HG02938 (cell line): ENCODE measurements at regions not wholly inside any gene's neighbourhood (a gene's known extent, or its start where the extent isn't known, plus 50 kb on each side); places are given as distances from the start of the nearest gene placed in this dataset.
"Not testable (repeated sequence)": the region's sequence is repeated elsewhere in the genome, so short reads cannot be mapped to it uniquely, and the experiment has no call there.

ENCODE experiments used
- ATAC-seq: cut with Tn5 transposase; IDR thresholded peaks from one replicate; pipeline ENCODE4 v1.9.1; 2021; ENCODE audit warnings: mild to moderate bottlenecking, moderate library complexity; ENCODE audit not compliant: unreplicated experiment

DNA sequence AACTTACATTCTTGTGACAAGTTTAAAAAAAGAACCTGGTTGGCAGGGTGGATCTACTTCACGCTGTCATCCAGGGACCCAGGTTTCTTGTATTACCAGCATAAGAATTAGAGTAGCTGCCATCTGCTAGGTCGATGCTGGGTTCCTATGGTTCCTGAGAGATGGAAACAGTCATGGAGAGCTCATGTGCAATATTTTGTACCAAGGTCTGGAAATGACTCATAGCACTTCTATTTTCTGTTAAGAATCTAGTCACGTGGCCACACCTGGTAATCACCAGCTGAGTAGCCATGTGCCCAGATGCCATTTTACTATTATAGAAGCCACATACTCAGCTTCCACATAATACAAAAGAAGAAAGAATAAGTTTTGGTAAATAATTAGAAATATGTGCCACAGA lies 171.3 kb downstream of the CD83 start:
- ATAC-seq, result no peak

DNA sequence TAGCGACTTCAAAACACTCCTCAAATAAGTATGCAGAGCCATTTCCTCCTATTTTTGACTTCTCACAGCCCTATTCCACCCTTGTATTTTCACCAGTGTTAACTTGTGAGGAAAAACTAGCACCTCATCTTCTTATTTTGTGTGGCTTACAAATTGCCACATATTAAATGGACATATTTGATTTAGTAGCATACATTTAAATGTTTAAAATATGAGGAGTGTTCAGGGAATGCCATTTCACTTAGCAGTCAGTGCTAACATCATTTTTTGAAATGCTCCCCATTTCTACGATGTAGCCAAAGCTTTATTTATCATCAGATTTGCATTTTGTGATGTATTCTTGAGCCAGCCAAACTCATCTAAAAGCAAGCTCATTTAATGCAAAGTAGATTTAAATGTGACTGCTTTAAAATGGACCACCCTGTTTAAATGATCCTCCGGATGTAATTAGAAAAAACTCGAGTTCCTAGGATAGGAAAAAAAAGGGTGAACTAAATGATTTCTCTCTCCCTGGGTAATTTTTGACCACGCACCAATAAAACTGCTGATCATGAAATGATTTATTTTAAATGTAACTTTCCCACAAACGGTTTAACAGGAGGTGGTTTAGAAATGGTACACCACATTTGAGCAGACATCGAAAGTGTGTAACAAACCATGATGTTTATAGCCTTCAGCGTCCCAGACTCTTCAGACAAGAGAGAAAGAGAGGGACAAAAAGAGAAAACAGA lies 172.6 kb downstream of the CD83 start:
- ATAC-seq, result no peak

- no peak for ATAC-seq
Measured at GRCh38 chr6:14290772-14291330, 173.3 kb downstream of the CD83 start.

DNA sequence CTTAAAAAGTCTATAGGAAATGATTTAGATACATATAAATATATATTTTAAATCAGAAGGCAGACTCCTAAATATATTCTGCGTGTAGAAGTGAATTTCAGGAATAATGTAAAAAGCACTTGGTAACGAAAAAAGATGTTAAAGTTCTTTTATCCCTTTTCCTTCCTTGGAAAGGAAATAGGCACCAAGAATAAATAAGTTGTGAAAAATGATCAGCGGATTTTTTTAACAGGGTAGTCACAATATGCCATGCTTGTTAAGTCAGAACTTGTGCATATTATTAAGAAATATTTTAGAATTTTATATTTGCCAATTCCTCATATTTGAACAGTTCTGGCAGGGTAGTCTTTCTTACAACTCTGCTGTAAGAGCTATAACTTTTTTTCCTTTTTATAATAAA lies 173.8 kb downstream of the CD83 start:
- ATAC-seq, result no peak

DNA sequence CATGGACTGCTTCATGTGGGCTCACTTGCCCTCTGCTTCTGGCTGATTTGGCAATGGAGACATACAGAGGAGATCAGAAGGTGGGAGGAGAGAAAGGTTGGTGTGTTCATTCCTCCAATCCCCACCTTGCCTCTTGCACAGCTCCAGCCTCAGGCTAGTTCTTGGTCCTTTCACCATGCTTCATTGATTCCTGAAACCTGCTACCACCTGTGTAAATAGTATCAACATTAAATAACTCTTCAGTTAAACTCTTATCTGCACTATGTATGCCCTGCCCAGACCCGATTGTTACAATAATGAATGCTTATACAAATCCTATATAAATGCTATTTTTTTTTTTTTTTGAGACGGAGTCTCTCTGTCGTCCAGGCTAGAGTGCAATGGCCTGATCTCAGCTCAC lies 174.5 kb downstream of the CD83 start:
- ATAC-seq, result no peak

- ATAC-seq, result no peak
Measured at GRCh38 chr6:14294270-14294951, 176.8 kb downstream of the CD83 start.

- ATAC-seq, result not testable (repeated sequence)
Measured at GRCh38 chr6:14296698-14297097, 179.1 kb downstream of the CD83 start.

DNA sequence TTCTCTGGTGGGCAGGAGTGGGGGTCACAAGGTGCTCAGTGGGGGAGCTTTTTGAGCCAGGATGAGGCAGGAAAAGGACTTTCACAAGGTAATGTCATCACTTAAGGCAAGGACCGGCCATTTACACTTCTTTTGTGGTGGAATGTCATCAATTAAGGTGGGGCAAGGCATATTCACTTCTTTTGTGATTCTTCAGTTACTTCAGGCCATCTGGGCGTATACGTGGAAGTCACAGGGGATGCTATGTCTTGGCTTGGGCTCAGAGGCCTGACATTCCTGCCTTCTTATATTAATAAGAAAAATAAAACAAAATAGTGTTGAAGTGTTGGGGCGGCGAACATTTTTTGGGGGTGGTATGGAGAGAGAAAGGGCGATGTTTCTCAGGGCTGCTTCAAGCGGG lies 179.5 kb downstream of the CD83 start:
- not testable (repeated sequence) for ATAC-seq

DNA sequence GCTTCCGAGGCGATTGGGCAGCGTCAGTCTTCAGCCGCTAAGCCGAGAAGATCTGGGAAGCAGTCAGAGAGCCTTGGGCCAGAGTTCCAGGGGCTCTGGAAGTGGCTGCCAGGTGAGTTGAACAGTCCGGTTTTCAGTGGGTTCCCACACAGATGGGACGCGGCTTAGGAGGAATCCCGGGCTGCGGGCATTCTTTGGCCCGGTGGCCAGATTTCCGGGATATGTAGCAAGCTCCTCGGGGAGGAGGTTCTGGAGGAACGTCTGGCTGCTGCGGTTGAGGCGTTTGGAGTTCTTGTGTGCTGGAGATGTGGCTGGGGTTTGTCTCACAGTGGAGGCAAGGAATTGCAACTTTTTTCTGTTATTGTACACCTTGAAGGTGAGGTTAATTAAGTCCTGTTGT lies 182.6 kb downstream of the CD83 start:
- not testable (repeated sequence) for ATAC-seq

DNA sequence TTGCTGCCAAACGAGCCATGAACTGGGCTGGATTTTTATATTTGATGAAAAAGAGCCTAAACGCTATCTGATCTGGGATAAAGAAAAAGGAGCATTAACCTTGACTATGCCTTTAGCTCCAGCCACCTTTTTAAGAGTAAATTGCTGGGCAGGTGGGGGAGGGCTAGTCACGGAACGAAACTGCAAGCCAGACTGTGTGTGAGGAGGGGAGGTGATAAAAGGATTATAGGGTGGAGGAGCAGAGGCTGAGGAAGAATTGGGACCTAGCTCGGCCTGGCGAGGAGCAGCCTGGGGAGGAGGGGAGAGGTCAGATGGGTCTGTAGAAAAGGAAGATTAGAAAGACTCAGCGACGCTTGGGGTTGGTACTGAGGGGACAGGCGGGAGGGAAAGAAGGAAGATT lies 183.1 kb downstream of the CD83 start:
- not testable (repeated sequence) for ATAC-seq

DNA sequence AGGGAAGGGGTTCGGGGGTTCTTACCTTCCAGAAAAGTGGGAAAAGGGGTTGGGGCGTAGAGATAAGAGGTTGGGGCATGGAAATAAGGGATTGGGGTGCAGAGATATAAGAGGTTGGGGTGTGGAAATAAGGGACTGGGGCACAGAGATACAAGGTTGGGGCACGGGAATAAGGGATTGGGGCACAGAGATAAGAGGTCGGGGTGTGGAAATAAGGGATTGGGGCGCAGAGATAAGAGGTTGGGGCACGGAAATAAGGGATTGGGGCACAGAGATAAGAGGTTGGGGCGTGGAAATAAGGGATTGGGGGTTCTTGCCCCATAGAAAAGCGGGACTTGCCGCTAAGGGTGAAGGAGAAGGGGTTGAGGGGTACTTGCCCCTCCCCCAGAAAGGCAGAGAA lies 183.9 kb downstream of the CD83 start:
- ATAC-seq, result not testable (repeated sequence)

- no peak for ATAC-seq
Measured at GRCh38 chr6:14305131-14305530, 187.6 kb downstream of the CD83 start.

DNA sequence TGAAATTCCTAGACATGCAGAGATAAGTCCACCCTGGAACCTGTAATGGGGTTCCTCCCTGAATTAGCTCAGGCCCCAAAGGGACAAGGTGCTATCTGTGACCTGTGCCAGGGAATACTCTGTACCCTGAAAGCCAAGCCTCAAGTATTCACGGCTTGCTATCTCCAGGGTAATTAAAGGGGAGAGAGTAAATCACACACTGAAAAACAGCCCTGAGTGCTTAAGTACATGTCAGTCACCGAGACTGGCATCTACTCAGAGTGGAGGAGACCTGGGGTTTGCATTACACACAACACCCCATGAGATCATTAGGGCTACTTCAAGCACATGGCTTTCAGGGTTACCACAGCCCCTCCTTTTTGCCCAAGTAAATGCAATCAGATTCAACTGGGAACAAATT lies 188.1 kb downstream of the CD83 start:
- ATAC-seq, result no peak

- ATAC-seq, result no peak
Measured at GRCh38 chr6:14306151-14306906, 188.8 kb downstream of the CD83 start.

DNA sequence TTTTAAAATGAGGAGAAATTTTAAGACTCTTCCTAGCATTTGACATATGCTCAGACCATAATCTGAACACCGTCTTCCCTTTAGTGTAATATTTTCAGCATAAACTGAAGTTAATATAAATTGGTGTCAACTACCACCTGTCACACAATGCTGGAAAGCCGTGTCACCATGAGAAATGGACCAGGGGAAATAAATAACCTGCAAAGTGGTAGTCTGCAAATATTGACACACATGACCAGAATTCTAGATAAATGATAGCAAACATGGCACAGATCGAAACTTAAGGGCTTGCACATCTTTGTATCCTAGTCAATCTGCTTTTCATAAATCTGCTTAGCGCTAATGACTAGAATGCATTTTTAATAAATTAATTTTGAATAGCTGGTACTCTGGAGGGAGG lies 191.9 kb downstream of the CD83 start:
- ATAC-seq, result no peak

DNA sequence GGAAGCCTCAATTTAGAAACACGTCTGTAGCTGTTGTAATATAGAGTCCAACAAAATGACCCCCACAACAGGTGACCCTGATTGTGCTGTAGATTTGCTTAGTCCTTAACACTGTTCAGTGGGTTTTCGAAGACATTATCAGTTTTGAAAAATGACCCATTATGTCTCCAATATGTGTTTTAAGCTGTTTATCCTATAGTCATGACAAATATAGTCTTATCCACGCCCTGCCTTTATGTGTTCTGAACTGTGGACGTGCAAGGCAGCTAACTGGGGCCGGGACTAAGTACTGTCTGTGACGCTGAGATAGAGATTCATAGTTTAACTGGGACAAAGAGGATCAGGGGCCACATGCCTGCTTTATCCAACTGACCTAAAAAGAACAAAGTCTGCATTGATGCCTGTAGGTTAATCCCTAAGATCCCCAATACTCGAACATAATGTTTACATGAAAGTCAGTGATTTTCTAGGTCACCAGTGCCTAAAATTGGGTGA lies 192.4 kb downstream of the CD83 start:
- no peak for ATAC-seq

- no peak for ATAC-seq
Measured at GRCh38 chr6:14310960-14311359, 193.4 kb downstream of the CD83 start.

DNA sequence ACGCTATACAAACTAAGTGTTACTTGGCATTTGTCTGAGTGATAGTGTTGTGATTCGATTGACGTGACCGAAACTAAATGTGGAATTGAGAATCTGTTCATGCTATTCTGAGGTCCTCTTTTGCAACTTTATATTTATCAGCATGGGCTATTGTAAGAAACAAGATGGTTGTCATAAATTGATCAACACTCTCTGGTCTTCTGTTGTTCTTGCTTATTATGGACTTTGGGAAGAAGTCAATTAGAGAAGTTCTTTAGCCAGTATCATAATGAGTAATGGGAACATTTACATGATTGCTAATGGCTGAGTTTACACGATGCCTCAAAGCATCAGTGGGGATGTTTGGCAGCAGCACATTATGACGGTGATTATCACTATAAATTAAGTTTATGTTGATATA lies 195.0 kb downstream of the CD83 start:
- ATAC-seq, result no peak

DNA sequence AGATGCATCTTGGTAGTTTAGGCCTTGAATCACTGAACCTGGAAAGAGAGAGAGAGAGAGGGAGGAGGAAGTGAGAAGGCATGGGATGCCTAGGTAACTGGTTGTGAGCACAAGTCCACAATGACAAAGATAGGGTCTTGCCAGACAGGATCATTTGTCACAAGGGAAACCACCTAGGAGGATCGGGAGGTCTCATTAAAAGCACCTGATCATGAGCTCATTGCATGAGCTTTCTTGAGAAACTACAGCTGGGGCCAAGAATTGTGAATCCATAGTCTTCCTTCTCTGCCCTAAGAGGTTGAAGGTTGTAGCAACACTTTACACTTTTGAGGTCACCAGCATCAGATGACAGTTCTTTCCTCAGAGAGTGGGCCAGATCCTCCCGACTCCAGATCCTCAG lies 195.7 kb downstream of the CD83 start:
- no peak for ATAC-seq

DNA sequence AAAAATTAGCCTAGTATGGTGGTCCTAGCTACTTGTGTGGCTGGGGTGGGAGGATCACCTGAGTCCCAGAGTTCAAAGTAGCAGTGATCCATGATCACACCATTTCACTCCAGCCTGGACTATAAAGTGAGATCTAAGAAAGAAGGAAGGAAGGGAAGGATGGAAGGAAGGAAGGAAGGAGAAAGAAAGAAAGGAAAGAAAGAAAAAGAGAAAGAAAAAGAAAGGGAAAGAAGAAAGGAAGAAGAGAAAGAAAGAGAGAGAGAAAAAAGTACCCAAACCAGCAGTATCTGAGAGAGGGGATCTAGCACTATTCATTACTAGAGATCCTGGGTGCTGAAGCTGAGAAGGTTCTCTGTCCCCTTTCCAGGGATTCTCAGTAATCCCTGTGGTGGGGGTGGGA lies 197.8 kb downstream of the CD83 start:
- ATAC-seq, result no peak

- ATAC-seq, result no peak
Measured at GRCh38 chr6:14316651-14317386, 199.2 kb downstream of the CD83 start.
